Activated T-cell treated with anti-CD3 and anti-CD28 coated beads, Interleukin-2, amount 50 U/mL, for 72 hours (primary cell): ENCODE measurements at regions not wholly inside any gene's neighbourhood (a gene's known extent, or its start where the extent isn't known, plus 50 kb on each side); places are given as distances from the start of the nearest gene placed in this dataset.

Experiments
- ATAC-seq, 2 donors: fragments of 150-1000 bp; cut with Tn5 transposase; replicated peaks in 1 of 2; 2 replicates each; pipeline ENCODE4 v1.10.0; 2021; ENCODE audit warnings: moderate library complexity in 2 of 2, mild to moderate bottlenecking in 1 of 2
- DNase-seq, 2 donors: peaks; one replicate each; pipeline ENCODE4 v3.0.0; 2021 to 2022; ENCODE audit warnings: mixed read lengths in 1 of 2
- H3K27ac Mint-ChIP-seq: one replicate; pipeline ENCODE4 v1.8.0; 2022; ENCODE audit warnings: mild to moderate bottlenecking, moderate library complexity, mixed read lengths
- H3K27me3 Mint-ChIP-seq: one replicate; pipeline ENCODE4 v1.8.0; 2022; ENCODE audit warnings: low read depth, mixed read lengths
- H3K36me3 Mint-ChIP-seq, 2 donors: one replicate each; pipeline ENCODE4 v1.8.0; 2022; ENCODE audit warnings: mixed read lengths in 2 of 2, mild to moderate bottlenecking in 1 of 2; ENCODE audit not compliant: insufficient read depth in 2 of 2
- H3K4me1 Mint-ChIP-seq: one replicate; pipeline ENCODE4 v1.8.0; 2022; ENCODE audit warnings: low read depth, mixed read lengths
- H3K4me3 Mint-ChIP-seq, 2 donors: one replicate each; pipeline ENCODE4 v1.8.0; 2022; ENCODE audit warnings: mild to moderate bottlenecking in 2 of 2, mixed read lengths in 2 of 2, moderate library complexity in 2 of 2
- H3K9me3 Mint-ChIP-seq, 2 donors: one replicate each; pipeline ENCODE4 v1.8.0; 2022; ENCODE audit warnings: mixed read lengths in 2 of 2

GRCh38 chr2:42914314-42914713, 121.9 kb upstream of the HAAO start:
- no peaks in the 10 kb centered on the region for H3K36me3 Mint-ChIP-seq
- ATAC-seq: no peak

GRCh38 chr2:42913280-42913878, 121.0 kb upstream of the HAAO start:
- Mint-ChIP-seq H3K27me3 (peaks cover 6% of the 10 kb centered on the region), H3K4me1 (peaks cover 16% of the 10 kb centered on the region), H3K27ac (no peak overlapping the region), H3K4me3 (peak overlapping the region in 1 of 2 donors; percentile 11), H3K36me3 (no peaks in the 10 kb centered on the region), H3K9me3 (no peaks in the 10 kb centered on the region)
- ATAC-seq (no peak), DNase-seq (no peak)

More at GRCh38 chr2:42914314-42914713, 121.9 kb upstream of the HAAO start:
- Mint-ChIP-seq H3K9me3 (no peaks in the 10 kb centered on the region), H3K4me1 (peaks cover 16% of the 10 kb centered on the region), H3K4me3 (no peak overlapping the region), H3K27me3 (peaks cover 7% of the 10 kb centered on the region), H3K27ac (no peak overlapping the region)
- no peak for DNase-seq

- peaks cover 6% of the 10 kb centered on the region for H3K4me1 Mint-ChIP-seq
- H3K27ac Mint-ChIP-seq: no peak overlapping the region
- no peak overlapping the region for H3K4me3 Mint-ChIP-seq
- no peaks in the 10 kb centered on the region for H3K9me3 Mint-ChIP-seq
- ATAC-seq (no peak), DNase-seq (no peak)
- H3K27me3 Mint-ChIP-seq: peaks cover 7% of the 10 kb centered on the region
- H3K36me3 Mint-ChIP-seq: no peaks in the 10 kb centered on the region
These were observed 118.4 kb upstream of the HAAO start for GRCh38 chr2:42910645-42911405.

DNA sequence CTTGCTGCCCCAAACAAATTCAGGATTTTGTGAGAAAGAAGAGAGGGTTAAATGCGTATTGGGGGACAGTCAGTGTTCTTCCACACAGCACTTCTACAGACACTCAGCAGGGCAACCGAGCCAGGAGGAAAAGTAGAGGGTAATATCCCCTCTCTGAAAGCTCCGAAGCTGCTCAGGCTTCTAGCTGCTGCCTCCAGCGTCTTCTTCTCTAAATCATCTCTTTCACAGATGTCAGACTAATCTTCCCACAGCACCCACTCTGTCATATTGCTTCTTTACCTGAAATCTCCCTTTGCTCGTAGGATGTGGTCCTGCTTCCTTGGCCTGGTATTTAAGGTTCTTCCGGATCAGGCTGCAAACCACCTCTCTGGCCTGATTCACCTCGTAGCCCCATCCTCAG, 117.6 kb upstream of the HAAO start:
- H3K4me1 Mint-ChIP-seq: peaks cover 6% of the 10 kb centered on the region
- H3K27me3 Mint-ChIP-seq: peaks cover 13% of the 10 kb centered on the region
- H3K9me3 Mint-ChIP-seq: no peaks in the 10 kb centered on the region
- DNase-seq: no peak
- H3K27ac Mint-ChIP-seq: no peak overlapping the region
- ATAC-seq: no peak
- no peak overlapping the region for H3K4me3 Mint-ChIP-seq
- H3K36me3 Mint-ChIP-seq: no peaks in the 10 kb centered on the region

- no peak overlapping the region for H3K27ac Mint-ChIP-seq
These were observed 116.3 kb upstream of the HAAO start for GRCh38 chr2:42908518-42909200.

GRCh38 chr2:42907835-42908234, 115.5 kb upstream of the HAAO start:
- H3K9me3 Mint-ChIP-seq: no peaks in the 10 kb centered on the region
- H3K36me3 Mint-ChIP-seq: no peaks in the 10 kb centered on the region
- ATAC-seq (no peak), DNase-seq (no peak)
- H3K27me3 Mint-ChIP-seq: peaks cover 13% of the 10 kb centered on the region
- no peak overlapping the region for H3K4me3 Mint-ChIP-seq
- H3K27ac Mint-ChIP-seq: no peak overlapping the region
- H3K4me1 Mint-ChIP-seq: no peaks in the 10 kb centered on the region

More at GRCh38 chr2:42908518-42909200, 116.3 kb upstream of the HAAO start:
- no peak for ATAC-seq
- Mint-ChIP-seq H3K36me3 (no peaks in the 10 kb centered on the region), H3K4me1 (peaks cover 5% of the 10 kb centered on the region), H3K27me3 (peaks cover 13% of the 10 kb centered on the region), H3K4me3 (no peak overlapping the region), H3K9me3 (no peaks in the 10 kb centered on the region)
- DNase-seq: no peak

DNA sequence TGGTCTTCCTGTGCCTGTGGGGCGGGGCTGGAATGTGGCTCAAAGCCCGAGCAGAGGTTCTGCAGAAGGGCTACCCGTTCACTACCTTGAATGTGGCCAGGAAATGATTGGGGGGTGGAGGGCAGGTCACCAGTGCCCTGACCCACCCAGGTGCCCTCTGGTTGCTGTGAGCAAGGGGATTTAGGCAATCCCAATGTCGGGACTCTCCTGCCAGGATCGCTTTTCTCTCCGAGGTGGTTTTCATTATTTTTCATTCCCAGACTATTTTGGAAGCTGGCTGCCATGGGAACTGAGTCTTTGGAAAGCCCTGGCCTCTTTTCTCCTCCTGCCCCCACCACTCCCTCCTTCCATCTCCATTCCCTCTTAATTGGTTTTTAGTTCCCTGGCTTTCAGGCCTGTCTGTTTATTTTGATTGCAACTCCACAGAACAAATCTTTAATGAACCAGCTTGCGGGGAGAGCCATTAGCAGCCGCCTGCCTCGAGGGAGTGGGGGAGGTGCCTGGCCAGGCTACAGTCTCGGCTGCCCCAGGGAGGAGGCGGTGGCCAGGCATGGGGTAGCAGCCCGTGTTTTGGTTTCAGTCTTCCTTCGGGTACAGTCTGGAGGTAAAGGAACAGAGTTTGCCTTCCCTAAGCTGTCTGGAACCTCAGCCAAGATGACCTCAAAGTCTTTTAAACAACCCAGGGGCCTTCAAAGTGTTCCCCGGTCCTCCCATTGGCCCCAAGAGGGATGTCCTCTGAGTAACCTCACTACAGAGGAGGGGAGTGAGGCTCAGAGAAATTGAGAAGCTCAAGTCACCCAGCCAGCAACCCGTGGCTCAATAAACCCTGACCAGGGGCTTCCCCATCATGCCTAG, 114.4 kb upstream of the HAAO start:
- no peak overlapping the region for H3K27ac Mint-ChIP-seq
- H3K4me1 Mint-ChIP-seq: no peaks in the 10 kb centered on the region
- ATAC-seq: no peak
- H3K36me3 Mint-ChIP-seq: no peaks in the 10 kb centered on the region
- peaks cover 13% of the 10 kb centered on the region for H3K27me3 Mint-ChIP-seq
- DNase-seq: no peak
- no peaks in the 10 kb centered on the region for H3K9me3 Mint-ChIP-seq
- no peak overlapping the region for H3K4me3 Mint-ChIP-seq

- Mint-ChIP-seq H3K4me3 (no peak overlapping the region), H3K36me3 (no peaks in the 10 kb centered on the region), H3K27me3 (peaks cover 13% of the 10 kb centered on the region), H3K9me3 (no peaks in the 10 kb centered on the region), H3K27ac (no peak overlapping the region), H3K4me1 (no peaks in the 10 kb centered on the region)
- DNase-seq: no peak
- no peak for ATAC-seq
These were observed 113.8 kb upstream of the HAAO start for GRCh38 chr2:42906111-42906556.

- ATAC-seq: no peak
- Mint-ChIP-seq H3K4me1 (no peaks in the 10 kb centered on the region), H3K36me3 (no peaks in the 10 kb centered on the region), H3K27me3 (peaks cover 13% of the 10 kb centered on the region), H3K4me3 (no peak overlapping the region), H3K27ac (no peak overlapping the region), H3K9me3 (no peaks in the 10 kb centered on the region)
- DNase-seq: no peak
These were observed 113.1 kb upstream of the HAAO start for GRCh38 chr2:42905341-42906110.

DNA sequence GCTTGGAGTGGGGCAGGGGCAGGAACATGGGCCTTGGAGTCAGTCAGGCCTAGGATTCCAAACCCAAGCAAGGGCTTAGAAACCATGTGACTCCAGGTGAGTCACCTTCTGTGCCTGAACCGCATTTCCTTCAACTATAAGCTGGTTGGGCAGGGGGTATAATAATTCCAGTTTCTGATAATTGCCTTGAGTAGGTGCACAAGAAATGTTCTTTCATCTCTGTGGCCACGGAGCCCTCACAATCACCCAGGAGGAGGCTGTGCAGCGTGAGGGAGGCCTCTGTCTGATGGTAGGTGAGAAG, 112.1 kb upstream of the HAAO start:
- no peaks in the 10 kb centered on the region for H3K36me3 Mint-ChIP-seq
- ATAC-seq (no peak), DNase-seq (no peak)
- peaks cover 13% of the 10 kb centered on the region for H3K27me3 Mint-ChIP-seq
- no peak overlapping the region for H3K27ac Mint-ChIP-seq
- H3K9me3 Mint-ChIP-seq: no peaks in the 10 kb centered on the region
- no peak overlapping the region for H3K4me3 Mint-ChIP-seq
- no peaks in the 10 kb centered on the region for H3K4me1 Mint-ChIP-seq

DNA sequence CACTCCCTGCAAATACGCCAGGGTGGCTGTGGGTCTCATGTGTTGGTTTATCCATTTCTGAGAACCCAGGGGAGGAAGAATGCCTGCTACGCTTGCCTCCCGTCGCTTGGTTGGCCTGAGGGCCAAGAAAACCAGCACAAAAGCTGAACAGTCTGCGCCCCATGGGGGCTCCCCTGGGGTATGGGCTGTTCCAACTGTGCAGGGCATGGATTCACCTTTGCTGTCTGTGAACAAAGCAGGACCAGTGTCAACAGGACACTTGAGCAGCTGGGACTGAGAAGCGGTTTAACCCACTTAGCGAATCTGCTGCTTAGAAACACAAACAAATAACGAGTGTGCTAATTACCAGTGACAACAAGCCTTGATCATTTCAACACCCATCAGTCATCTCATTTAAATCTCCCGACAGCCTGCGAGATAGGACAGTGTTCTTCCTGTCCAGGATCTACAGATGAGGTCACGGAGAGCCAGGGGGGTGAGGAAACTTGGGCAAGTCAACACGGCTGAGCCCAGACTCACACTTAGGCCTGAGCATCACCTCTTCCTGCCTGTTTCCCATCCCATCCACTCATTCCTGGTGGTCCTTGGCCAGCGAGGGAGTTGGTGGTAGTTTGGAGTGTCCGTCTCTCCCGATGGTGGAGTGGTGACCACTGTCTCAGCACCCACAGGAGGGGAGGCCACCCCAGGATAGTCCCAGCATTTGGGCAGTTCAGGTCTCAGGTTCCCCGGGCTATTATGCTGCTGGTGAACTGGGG, 111.6 kb upstream of the HAAO start:
- Mint-ChIP-seq H3K36me3 (no peaks in the 10 kb centered on the region), H3K9me3 (no peaks in the 10 kb centered on the region), H3K4me3 (no peak overlapping the region), H3K4me1 (no peaks in the 10 kb centered on the region), H3K27ac (no peak overlapping the region), H3K27me3 (peaks cover 13% of the 10 kb centered on the region)
- ATAC-seq (no peak), DNase-seq (no peak)
